DOHH2 (cell line): ENCODE measurements at regions not wholly inside any gene's neighbourhood (a gene's known extent, or its start where the extent isn't known, plus 50 kb on each side); places are given as distances from the start of the nearest gene placed in this dataset.

Experiments
- CTCF ChIP-seq: fragments of 200-600 bp; sonication (generic); IDR thresholded peaks from one replicate; pipeline ENCODE4 v1.5.1; 2014; ENCODE audit warnings: antibody characterized with exemption, mild to moderate bottlenecking, low read depth, low read length; ENCODE audit not compliant: poor library complexity, severe bottlenecking
- EZH2phosphoT487 ChIP-seq: fragments of 200-600 bp; sonication (generic); IDR thresholded peaks from 2 replicates; pipeline ENCODE4 v1.6.1; 2017; ENCODE audit warnings: borderline replicate concordance, mild to moderate bottlenecking, antibody characterized with exemption, low read length, moderate library complexity, mixed read lengths

GRCh38 chr22:27416511-27417420 lies 384.8 kb downstream of the MN1 start:
- no peak for TF ChIP-seq CTCF
- no peak for TF ChIP-seq EZH2phosphoT487
